Effector memory CD8-positive, alpha-beta T cell (primary cell): ENCODE measurements at regions not wholly inside any gene's neighbourhood (a gene's known extent, or its start where the extent isn't known, plus 50 kb on each side); places are given as distances from the start of the nearest gene placed in this dataset.

ENCODE experiments used
- ATAC-seq: fragments of 150-1000 bp; cut with Tn5 transposase; replicated peaks from 2 replicates; pipeline ENCODE4 v1.10.0; 2021; ENCODE audit warnings: mild to moderate bottlenecking, moderate library complexity
- DNase-seq, 3 experiments: peaks; one replicate each; pipeline ENCODE4 v3.0.0; 2021
- H3K27ac Mint-ChIP-seq, 2 donors: one replicate each; pipeline ENCODE4 v1.8.0; 2022; ENCODE audit warnings: mild to moderate bottlenecking in 2 of 2, mixed read lengths in 2 of 2, moderate library complexity in 2 of 2
- H3K27me3 Mint-ChIP-seq, 2 donors: one replicate each; pipeline ENCODE4 v1.8.0; 2022; ENCODE audit warnings: mixed read lengths in 2 of 2
- H3K36me3 Mint-ChIP-seq: one replicate; pipeline ENCODE4 v1.8.0; 2022; ENCODE audit warnings: mild to moderate bottlenecking, moderate library complexity, mixed read lengths; ENCODE audit not compliant: insufficient read depth
- H3K4me1 Mint-ChIP-seq, 2 donors: one replicate each; pipeline ENCODE4 v1.8.0; 2022; ENCODE audit warnings: low read depth in 2 of 2, mixed read lengths in 2 of 2
- H3K4me3 Mint-ChIP-seq, 2 donors: one replicate each; pipeline ENCODE4 v1.8.0; 2022; ENCODE audit warnings: mild to moderate bottlenecking in 2 of 2, mixed read lengths in 2 of 2, moderate library complexity in 2 of 2
- H3K9me3 Mint-ChIP-seq, 2 donors: one replicate each; pipeline ENCODE4 v1.8.0; 2022; ENCODE audit warnings: mixed read lengths in 2 of 2

DNA sequence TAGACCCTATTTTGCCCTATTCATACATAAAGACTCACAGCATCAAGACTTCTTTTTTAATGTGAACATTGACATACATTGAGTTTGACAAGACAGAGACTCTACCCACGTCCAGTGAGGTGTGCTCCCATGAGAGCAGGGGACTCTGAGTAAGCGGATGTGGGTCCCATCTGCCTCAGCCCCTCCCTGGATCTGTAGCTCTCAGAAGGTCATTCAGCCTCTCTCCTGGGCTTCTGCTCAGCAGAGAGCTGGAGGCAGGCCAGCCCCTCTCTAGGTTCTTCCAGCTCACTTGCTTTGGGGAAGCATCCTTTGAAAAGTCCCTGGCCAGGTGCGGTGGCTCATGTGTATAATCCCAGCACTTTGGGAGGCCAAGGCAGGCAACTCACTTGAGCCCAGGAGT, 146.9 kb upstream of the ZMIZ1 start:
- no peak overlapping the region for H3K4me3 Mint-ChIP-seq
- H3K9me3 Mint-ChIP-seq = no peaks in the 10 kb centered on the region
- peaks cover 32 to 79% of the 10 kb centered on the region in 2 donors for H3K27me3 Mint-ChIP-seq
- no peak overlapping the region for H3K27ac Mint-ChIP-seq
- no peaks in the 10 kb centered on the region for H3K36me3 Mint-ChIP-seq
- H3K4me1 Mint-ChIP-seq = no peaks in the 10 kb centered on the region
- no peak for DNase-seq
- no peak for ATAC-seq

DNA sequence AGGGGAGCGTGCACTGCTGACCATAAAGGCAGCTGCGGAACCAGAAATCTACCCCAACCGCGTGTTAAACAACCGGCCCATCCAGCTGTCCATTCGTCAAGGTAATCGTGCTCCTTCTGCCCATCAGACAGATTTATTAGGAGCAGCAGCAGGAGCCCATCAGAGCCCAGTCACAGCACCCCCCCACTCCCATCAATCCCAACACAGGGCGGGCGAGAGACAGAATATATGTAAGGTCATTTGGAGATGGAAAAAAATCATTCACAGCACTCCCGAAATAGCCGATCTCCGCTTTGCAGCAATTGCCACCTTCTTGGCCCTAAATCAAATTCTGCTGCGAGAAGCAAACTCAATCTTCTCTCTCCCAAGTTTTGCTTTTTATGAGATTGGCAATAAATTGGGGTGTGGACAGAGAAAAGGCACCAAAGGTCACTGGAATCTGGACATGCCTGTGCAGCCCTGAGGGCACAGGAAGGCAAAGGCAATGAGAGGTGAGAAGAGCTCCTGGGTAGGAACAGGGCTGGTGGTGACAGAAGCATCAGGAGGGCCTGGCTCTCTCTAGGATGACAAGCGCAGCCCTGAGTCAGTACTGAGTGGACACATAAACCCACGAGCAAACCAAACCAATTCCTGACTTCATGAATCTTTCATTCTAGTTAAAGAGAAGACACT, 145.0 kb upstream of the ZMIZ1 start:
- no peak overlapping the region for H3K27ac Mint-ChIP-seq
- no peak for DNase-seq
- no peak overlapping the region for H3K4me3 Mint-ChIP-seq
- H3K36me3 Mint-ChIP-seq = no peaks in the 10 kb centered on the region
- no peaks in the 10 kb centered on the region for H3K4me1 Mint-ChIP-seq
- ATAC-seq = no peak
- no peaks in the 10 kb centered on the region for H3K9me3 Mint-ChIP-seq
- H3K27me3 Mint-ChIP-seq = peaks cover 25 to 73% of the 10 kb centered on the region in 2 donors

DNA sequence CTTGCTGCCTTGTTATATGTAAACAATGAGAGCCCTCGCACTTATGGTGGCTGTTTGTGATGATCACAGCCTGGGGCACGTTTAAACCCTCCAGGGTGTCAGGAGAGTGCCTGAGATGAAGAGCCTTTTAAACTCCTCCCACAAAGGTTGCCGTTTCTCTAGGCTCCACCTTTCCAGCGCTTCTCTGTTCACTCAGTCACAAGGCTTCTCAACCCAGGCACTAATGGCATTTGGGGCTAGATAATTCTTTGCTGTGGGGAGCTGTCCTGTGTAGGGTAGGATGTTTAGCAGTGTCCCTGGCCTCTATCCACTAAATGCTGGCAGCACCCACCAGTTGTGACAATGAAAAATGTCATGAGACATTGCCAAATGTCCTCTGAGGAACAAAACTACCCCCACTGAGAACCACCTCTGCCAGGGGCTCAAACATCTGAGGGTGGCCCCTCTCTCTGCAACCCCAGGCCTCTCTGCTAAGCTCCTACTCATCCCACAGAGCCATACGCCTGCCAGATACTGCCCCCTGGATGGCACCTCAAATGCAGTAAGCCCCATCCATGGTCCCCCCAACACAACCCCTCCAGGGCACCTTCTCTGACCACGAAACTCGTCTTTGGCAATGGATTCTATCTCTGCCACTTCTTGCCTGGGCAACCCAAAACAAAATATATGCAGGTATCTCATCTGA, 144.3 kb upstream of the ZMIZ1 start:
- no peak for DNase-seq
- ATAC-seq = no peak
- H3K36me3 Mint-ChIP-seq = no peaks in the 10 kb centered on the region
- no peak overlapping the region for H3K27ac Mint-ChIP-seq
- no peaks in the 10 kb centered on the region for H3K4me1 Mint-ChIP-seq
- no peak overlapping the region for H3K4me3 Mint-ChIP-seq
- H3K9me3 Mint-ChIP-seq = no peaks in the 10 kb centered on the region
- H3K27me3 Mint-ChIP-seq = peaks cover 23 to 68% of the 10 kb centered on the region in 2 donors

DNA sequence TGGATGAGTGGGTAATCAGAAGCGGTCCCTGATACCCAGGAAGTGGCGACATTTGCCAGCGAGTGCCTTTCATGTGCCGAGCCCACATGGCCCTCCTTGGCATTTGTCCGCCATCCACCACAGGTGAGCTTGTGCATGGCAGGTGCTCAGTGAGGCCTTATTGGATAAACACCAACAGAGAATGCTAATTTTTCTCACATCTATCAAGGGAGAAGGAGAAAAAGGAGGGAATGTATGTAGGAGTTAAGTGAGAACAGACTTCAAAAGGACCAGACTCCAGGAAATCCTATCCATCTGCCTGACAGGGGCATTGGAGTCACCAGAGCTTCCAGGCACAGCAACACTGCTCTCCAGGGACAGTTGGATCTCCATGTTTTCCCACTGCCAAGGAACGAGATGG, 143.5 kb upstream of the ZMIZ1 start:
- Mint-ChIP-seq H3K27me3 (peaks cover 16 to 63% of the 10 kb centered on the region in 2 donors), H3K4me1 (no peaks in the 10 kb centered on the region), H3K9me3 (no peaks in the 10 kb centered on the region), H3K4me3 (no peak overlapping the region), H3K27ac (no peak overlapping the region), H3K36me3 (no peaks in the 10 kb centered on the region)
- DNase-seq (no peak), ATAC-seq (no peak)

DNA sequence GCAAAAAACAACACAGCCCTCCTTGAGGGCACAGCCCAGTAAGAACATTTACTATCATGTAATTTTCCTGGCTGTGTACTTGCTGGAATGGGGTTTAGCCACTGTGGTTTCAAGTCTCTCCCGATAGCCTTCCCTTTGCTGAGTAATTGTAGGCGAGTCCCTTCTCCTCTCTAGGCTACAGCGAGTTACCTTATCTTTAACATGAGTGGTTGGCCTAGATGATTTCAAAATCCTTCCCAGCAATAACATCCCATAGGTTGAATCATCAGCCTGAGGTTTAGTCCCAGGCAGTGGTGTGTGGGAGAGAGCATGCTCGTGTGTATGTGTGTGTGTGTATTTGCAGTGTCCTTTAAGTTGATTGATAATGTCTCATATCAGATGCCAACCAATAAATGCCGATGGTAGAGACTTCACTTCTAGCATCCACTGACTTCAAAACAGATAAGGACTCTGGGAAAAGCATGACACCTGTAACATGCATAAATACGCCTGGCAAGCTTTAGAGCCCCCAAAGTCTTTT, 142.9 kb upstream of the ZMIZ1 start:
- no peak overlapping the region for H3K27ac Mint-ChIP-seq
- no peak overlapping the region for H3K4me3 Mint-ChIP-seq
- H3K27me3 Mint-ChIP-seq = peaks cover 18 to 63% of the 10 kb centered on the region in 2 donors
- ATAC-seq (no peak), DNase-seq (no peak)
- no peaks in the 10 kb centered on the region for H3K9me3 Mint-ChIP-seq
- H3K4me1 Mint-ChIP-seq = no peaks in the 10 kb centered on the region
- no peaks in the 10 kb centered on the region for H3K36me3 Mint-ChIP-seq

DNA sequence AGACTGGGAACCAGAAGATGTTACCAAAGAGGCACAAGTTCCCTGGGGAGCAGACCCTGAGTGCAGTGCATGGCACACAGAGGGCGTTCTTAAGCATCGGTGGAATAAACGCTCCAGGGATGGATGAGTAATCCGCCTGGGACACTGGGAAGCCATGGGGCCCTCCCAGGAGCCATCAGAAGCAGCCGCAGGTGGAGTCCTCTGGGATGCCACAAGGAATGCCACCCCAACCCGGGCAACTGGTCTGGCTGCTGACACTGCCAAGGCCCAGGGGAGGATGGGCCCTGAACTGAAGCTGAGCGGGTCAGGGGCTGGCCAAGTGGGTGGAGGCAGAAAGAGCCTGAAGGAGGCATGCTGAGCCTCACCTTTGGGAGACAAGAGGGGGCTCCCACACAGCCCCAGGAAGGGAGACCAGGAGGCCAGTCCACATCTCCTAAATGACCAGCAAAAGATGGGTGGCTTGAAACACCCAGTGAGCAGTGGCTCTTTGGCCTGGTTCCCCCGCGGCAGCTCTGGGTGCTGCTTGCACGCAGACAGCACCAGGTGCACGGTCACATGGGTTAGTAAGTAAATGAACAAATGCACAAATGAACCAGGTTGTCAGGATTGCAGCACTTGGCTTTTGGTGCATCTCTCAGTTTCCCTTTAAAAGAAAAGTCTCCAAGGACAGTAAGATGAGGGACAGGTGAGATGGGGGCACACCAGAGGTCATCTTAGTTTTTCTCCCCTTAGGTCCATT, 141.3 kb upstream of the ZMIZ1 start:
- H3K4me1 Mint-ChIP-seq = no peaks in the 10 kb centered on the region
- H3K27ac Mint-ChIP-seq = no peak overlapping the region
- DNase-seq (no peak), ATAC-seq (no peak)
- H3K4me3 Mint-ChIP-seq = no peak overlapping the region
- peaks cover 22 to 58% of the 10 kb centered on the region in 2 donors for H3K27me3 Mint-ChIP-seq
- H3K9me3 Mint-ChIP-seq = no peaks in the 10 kb centered on the region
- no peaks in the 10 kb centered on the region for H3K36me3 Mint-ChIP-seq

DNA sequence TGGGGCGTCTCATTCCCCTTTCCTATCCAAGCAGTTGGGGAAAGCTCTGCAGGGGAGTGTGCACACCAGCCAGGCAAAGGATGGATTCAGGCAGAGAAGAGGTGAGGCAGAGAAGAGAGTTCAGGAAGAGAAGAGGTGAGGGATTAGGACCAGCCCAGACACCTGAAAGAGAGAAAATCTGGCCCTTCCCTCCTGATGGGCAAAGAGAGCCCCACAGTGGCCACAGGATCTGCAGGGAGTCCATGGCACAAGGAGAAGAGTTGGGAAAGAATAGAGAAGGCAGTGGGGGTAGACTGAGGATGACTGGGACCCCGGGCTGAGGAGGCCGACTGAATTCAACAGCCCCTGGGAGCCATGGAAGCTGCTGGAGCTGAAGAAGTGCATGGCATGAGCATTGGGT, 140.4 kb upstream of the ZMIZ1 start:
- H3K9me3 Mint-ChIP-seq = no peaks in the 10 kb centered on the region
- ATAC-seq (no peak), DNase-seq (no peak)
- no peak overlapping the region for H3K27ac Mint-ChIP-seq
- H3K4me1 Mint-ChIP-seq = no peaks in the 10 kb centered on the region
- H3K36me3 Mint-ChIP-seq = no peaks in the 10 kb centered on the region
- no peak overlapping the region for H3K4me3 Mint-ChIP-seq
- H3K27me3 Mint-ChIP-seq = peaks cover 23 to 50% of the 10 kb centered on the region in 2 donors

DNA sequence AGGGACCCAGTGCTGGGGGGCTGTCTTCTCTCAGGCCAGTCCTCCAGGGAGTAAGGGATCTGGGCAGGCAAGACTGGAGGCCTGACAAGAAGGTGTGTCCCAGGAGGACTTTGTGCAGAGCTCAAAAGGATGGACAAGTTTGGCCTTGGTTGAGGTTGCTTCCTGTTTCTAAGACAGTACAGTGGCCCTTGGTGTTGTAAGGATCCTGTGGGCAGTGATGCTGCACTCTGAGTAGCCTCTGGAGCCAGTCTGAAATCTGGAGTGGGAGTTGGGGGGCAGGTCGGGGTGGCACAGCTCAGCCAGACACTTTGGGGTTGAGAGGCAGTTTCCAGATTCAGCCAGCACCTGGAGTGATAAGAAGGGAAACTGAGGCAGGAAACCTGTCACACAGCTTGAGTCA, 139.2 kb upstream of the ZMIZ1 start:
- DNase-seq = no peak
- Mint-ChIP-seq H3K36me3 (peaks cover 3% of the 10 kb centered on the region), H3K27me3 (peaks cover 14 to 45% of the 10 kb centered on the region in 2 donors), H3K9me3 (no peaks in the 10 kb centered on the region), H3K4me1 (no peaks in the 10 kb centered on the region), H3K4me3 (no peak overlapping the region), H3K27ac (no peak overlapping the region)
- ATAC-seq = no peak

DNA sequence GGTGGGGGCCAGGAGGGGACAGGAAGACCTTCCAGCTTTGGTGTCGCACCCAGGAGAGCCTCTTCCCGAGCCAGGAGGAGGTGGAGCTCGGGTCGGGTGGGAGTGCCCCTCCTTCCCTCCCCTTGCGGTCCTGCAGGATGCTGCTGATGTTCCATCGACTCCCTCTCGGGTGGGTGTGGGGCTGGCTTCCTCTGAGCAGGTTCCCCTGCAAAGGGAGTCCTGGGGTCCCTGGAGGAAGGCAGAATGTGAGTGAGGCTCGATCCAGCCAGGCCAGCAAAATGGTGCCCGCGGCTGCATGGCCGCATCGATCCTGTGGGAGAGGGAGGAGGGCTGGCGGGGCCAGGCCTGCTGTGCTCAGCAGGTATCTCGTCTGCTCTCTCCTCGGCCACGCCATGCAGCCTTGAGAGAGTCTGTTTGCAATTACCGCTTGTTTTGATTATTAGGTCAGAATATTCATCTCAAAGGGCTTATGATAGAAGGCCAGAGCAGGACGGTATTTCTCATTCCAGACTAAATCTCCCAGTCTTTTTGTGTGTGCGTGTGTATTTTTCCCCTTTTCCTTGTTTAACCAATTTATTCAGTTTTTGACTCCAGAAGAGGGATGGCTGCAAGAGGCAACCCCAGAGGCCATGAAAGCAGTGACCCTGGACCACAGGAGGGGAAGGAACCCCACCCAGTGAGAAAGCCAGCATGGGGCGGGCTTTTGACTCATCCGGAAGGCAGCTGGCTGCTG, 137.3 kb upstream of the ZMIZ1 start:
- ATAC-seq (no peak), DNase-seq (no peak)
- Mint-ChIP-seq H3K4me1 (no peaks in the 10 kb centered on the region), H3K27me3 (peaks cover 14 to 38% of the 10 kb centered on the region in 2 donors), H3K36me3 (peaks cover 3% of the 10 kb centered on the region), H3K4me3 (no peak overlapping the region), H3K27ac (no peak overlapping the region), H3K9me3 (no peaks in the 10 kb centered on the region)

DNA sequence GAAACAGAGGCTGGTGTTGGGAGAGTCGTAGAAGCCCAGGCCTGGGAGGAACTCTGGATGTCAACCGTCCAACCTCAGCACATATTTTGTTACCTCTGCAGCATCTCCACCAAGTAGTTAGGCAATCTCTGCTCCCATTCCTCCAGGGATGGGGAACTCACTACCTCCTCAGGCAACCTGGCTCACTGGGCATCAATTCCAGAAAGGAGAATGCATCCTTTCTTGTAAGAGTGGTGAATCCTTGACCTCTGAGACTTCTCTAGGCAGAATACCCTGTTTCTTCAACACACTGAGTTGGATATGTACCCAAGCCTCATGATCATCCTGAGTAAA, 136.7 kb upstream of the ZMIZ1 start:
- Mint-ChIP-seq H3K36me3 (peaks cover 3% of the 10 kb centered on the region), H3K4me1 (no peaks in the 10 kb centered on the region)
- no peak for DNase-seq

DNA sequence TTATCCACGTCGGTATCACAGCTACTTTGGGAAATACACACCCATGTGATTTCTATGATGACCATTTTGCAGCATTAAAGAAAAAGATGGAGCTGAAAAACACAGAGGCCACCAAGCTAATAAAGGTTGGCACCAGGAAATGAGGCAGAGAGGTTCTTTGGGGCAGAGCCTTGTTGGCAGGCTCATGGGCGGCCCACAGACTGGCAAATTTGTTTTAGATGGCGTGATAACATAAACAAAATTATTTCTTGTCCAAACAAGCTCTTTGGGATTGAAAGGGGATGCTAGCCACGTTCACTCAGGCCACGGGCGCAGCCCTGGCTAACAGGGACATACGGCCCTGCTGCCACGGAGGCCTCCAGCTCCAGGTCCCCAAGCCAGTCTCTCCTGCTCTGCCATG, 135.9 kb upstream of the ZMIZ1 start:
- ATAC-seq = no peak
- no peak overlapping the region for H3K27ac Mint-ChIP-seq

More for the DNA sequence above, 136.7 kb upstream of the ZMIZ1 start:
- H3K27me3 Mint-ChIP-seq = peaks cover 14 to 33% of the 10 kb centered on the region in 2 donors
- no peak for ATAC-seq
- no peaks in the 10 kb centered on the region for H3K9me3 Mint-ChIP-seq
- no peak overlapping the region for H3K4me3 Mint-ChIP-seq
- no peak overlapping the region for H3K27ac Mint-ChIP-seq

DNA sequence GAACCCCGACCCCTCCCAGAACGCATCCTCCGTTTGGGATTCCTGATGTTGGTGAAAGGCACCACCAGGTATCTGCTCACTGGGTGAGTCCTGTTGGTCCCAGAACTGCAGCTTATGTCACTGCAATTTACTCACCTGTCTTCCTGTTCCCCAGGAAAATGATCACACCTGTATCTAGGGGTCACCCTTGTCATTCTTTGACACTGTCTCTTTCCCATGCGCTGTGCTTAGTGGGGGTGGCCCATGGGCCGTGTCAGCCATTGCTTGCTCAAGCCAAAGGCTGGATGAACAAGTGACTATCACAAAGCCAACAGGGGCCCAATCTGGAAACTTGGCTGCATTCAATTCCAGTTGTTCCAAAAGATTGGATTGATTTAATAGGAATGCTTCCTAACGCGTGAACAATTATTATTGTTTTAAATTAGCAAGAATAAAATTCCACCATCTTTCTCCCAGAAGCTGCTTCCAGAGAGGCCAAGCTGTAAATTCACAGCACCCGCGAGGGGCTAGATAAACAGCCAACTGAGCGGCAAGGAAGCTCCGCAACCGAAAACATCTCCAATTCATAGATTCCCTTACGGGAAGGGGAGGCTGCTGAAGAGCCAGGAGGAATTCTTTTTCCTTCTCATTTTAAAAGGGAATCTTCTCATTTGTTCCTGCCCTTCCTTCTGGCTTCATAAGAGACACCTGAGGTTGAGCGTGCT, 134.8 kb upstream of the ZMIZ1 start:
- H3K4me3 Mint-ChIP-seq = no peak overlapping the region
- H3K36me3 Mint-ChIP-seq = peaks cover 3% of the 10 kb centered on the region
- no peaks in the 10 kb centered on the region for H3K4me1 Mint-ChIP-seq
- no peaks in the 10 kb centered on the region for H3K9me3 Mint-ChIP-seq
- DNase-seq (no peak), ATAC-seq (no peak)
- peaks cover 14 to 31% of the 10 kb centered on the region in 2 donors for H3K27me3 Mint-ChIP-seq
- H3K27ac Mint-ChIP-seq = no peak overlapping the region

More for the DNA sequence above, 135.9 kb upstream of the ZMIZ1 start:
- Mint-ChIP-seq H3K36me3 (peaks cover 3% of the 10 kb centered on the region), H3K4me1 (no peaks in the 10 kb centered on the region), H3K27me3 (peaks cover 14 to 31% of the 10 kb centered on the region in 2 donors), H3K9me3 (no peaks in the 10 kb centered on the region), H3K4me3 (no peak overlapping the region)
- DNase-seq = no peak

DNA sequence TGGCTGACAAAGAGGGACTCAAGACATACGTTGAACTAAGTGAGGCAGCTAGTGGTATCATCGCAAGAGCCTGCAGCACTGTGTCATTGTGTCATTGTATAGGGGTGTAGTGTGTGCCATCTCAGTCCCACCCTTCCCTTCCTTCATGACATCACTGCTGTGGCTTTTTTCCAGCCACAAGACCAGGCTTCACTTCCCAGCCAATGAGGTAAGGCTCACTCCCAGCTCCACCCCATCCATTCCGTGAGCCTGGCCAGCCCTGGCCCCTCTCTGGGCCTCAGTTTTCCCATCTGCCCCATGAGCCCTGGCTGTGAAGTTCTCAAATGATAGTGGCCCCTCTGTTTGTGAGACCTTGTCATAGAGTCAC, 134.3 kb upstream of the ZMIZ1 start:
- ATAC-seq = no peak
- no peaks in the 10 kb centered on the region for H3K9me3 Mint-ChIP-seq

More for the DNA sequence above, 134.3 kb upstream of the ZMIZ1 start:
- peaks cover 3% of the 10 kb centered on the region for H3K36me3 Mint-ChIP-seq
- H3K27me3 Mint-ChIP-seq = peaks cover 14 to 31% of the 10 kb centered on the region in 2 donors
- no peak overlapping the region for H3K4me3 Mint-ChIP-seq
- DNase-seq = no peak
- H3K27ac Mint-ChIP-seq = no peak overlapping the region
- no peaks in the 10 kb centered on the region for H3K4me1 Mint-ChIP-seq
